ENCODE measurements at regions not wholly inside any gene's neighbourhood (a gene's known extent, or its start where the extent isn't known, plus 50 kb on each side); places are given as distances from the start of the nearest gene placed in this dataset.

- TF ChIP-seq REST (IDR thresholded peaks at IDR 0.05; ENCODE audit: insufficient read depth in 1 of 2, low read depth in 2 of 2, low read length in 2 of 2) (no peak), POLR2AphosphoS5 (IDR thresholded peaks at IDR 0.05; ENCODE audit: low read depth, low read length) (no peak), TAF1 (IDR thresholded peaks at IDR 0.05; ENCODE audit: borderline replicate concordance, insufficient read depth, low read length) (no peak), SIN3A (IDR thresholded peaks at IDR 0.05; ENCODE audit: borderline replicate concordance, insufficient read depth, low read length) (no peak)
These were observed 792.8 kb upstream of the B3GALT2 start for GRCh38 chr1:193979219-193979618.
